IPS-20b (cell line): ENCODE measurements at regions not wholly inside any gene's neighbourhood (a gene's known extent, or its start where the extent isn't known, plus 50 kb on each side); places are given as distances from the start of the nearest gene placed in this dataset.
A peak's percentile ranks its signal among the peaks of the same experiment; 100 is the strongest.

Experiments used
- H3K27ac ChIP-seq: one replicate; pipeline ENCODE4 v1.5.1; 2013; ENCODE audit warnings: low read length
- H3K27me3 ChIP-seq: 2 replicates; pipeline ENCODE4 v1.6.1; 2013; ENCODE audit warnings: mild to moderate bottlenecking, low read length, inconsistent platforms; ENCODE audit not compliant: insufficient read depth
- H3K36me3 ChIP-seq: 2 replicates; pipeline ENCODE4 v1.6.1; 2013; ENCODE audit warnings: low read depth, mild to moderate bottlenecking, inconsistent platforms, low read length, moderate library complexity; ENCODE audit not compliant: insufficient read depth
- H3K4me1 ChIP-seq: 2 replicates; pipeline ENCODE4 v1.6.1; 2013; ENCODE audit warnings: mild to moderate bottlenecking, control low read depth, inconsistent platforms, low read length, moderate library complexity; ENCODE audit not compliant: insufficient read depth
- H3K4me3 ChIP-seq: 2 replicates; pipeline ENCODE4 v1.5.1; 2013; ENCODE audit warnings: mild to moderate bottlenecking, low read length, inconsistent platforms
- H3K9ac ChIP-seq: 2 replicates; pipeline ENCODE4 v1.6.1; 2013; ENCODE audit warnings: low read depth, mild to moderate bottlenecking, inconsistent platforms, low read length, moderate library complexity
- H3K9me3 ChIP-seq: 2 replicates; pipeline ENCODE4 v1.6.1; 2013; ENCODE audit warnings: mild to moderate bottlenecking, low read depth, low read length, inconsistent platforms; ENCODE audit not compliant: insufficient read depth

DNA sequence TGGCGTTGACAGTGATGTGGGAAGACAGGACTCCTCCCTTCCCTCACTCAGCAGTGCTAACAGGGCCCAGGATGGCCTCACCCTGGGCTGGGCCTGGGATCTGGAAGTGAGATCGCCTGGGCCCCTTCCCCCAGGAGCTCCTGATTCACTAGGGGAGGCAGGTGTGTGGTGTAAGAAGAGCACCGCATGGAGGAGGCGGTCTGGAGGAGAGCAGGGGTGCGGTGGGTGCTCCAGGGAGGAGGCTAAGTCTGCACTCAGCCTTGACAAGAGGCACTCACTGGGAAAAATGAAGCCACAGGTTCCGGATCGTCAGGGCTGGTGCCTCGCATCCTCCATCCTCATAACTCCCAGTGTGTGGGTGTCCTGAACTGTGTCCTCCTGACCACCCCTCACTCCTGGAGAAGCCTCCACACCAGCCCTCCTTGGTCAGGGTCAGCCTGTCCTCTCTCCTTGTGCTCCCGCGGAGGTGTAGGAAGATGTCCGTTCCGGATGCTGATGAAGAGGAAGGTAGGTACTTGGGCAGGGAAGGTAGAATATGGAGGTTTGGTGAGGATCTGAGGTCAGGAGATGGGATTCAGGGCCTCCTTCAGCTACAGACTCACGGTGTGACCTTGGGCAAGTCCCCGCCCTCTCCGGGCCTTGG lies 142.1 kb upstream of the WNT4 start:
- H3K4me3 ChIP-seq = no peak overlapping the region

DNA sequence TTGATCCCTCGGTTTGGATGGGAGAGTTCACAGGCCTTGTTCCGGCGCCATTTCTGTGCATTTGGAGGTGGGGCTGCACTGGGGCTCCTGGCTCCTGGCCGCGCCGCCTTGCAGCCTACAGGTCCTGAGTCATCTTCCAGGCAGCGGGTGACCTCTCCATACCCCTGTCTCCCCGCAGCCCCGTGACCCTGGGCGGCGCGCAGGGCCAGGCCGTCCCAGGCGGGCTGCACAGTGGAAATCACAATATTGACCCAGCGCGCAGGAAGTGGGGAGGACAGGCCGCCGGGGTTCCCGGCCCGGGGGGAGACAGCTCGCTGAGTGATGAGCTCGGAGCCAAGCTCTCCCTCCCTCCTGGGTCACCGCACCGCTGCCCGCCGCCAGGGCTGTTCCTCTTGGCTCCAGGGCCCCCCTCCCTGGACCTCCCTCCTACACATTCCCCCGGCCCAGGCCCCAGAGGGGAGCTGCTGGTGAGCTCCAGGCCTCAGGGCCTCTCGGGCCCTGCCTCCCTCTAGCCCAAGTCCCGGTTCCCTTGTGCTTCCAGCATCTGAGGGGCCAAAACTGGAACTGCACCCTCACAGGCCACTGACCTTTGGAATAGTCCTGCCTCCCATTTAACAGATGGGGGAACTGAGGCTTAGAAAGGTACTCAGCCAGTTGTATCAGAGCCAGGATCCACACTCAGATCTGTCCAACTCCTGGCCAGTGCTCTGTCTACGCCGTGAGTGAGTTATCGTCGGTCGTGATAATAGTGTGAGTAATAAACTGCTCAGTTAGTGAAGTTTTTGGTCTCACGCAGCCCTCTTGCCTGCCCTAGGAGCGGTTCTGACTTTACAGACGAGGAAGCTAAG lies 142.9 kb upstream of the WNT4 start:
- H3K27me3 ChIP-seq = no peaks in the 10 kb centered on the region; the same call in 1 of the 2 replicates
- no peaks in the 10 kb centered on the region for H3K4me1 ChIP-seq
- no peaks in the 10 kb centered on the region for H3K9me3 ChIP-seq
- H3K9ac ChIP-seq = no peak overlapping the region
- H3K4me3 ChIP-seq = no peak overlapping the region
- H3K36me3 ChIP-seq = no peaks in the 10 kb centered on the region
- no peak overlapping the region for H3K27ac ChIP-seq

More for the DNA sequence above, 142.1 kb upstream of the WNT4 start:
- H3K4me1 ChIP-seq = no peaks in the 10 kb centered on the region
- no peak overlapping the region for H3K9ac ChIP-seq
- H3K9me3 ChIP-seq = no peaks in the 10 kb centered on the region
- H3K27me3 ChIP-seq = no peaks in the 10 kb centered on the region; the same call in 1 of the 2 replicates
- no peak overlapping the region for H3K27ac ChIP-seq
- H3K36me3 ChIP-seq = no peaks in the 10 kb centered on the region

GRCh38 chr1:22286491-22286890 lies 143.6 kb upstream of the WNT4 start:
- no peaks in the 10 kb centered on the region for H3K9me3 ChIP-seq
- no peak overlapping the region for H3K4me3 ChIP-seq
- H3K27me3 ChIP-seq = no peaks in the 10 kb centered on the region; the same call in 1 of the 2 replicates
- H3K27ac ChIP-seq = no peak overlapping the region
- no peaks in the 10 kb centered on the region for H3K36me3 ChIP-seq
- H3K9ac ChIP-seq = no peak overlapping the region
- H3K4me1 ChIP-seq = no peaks in the 10 kb centered on the region

DNA sequence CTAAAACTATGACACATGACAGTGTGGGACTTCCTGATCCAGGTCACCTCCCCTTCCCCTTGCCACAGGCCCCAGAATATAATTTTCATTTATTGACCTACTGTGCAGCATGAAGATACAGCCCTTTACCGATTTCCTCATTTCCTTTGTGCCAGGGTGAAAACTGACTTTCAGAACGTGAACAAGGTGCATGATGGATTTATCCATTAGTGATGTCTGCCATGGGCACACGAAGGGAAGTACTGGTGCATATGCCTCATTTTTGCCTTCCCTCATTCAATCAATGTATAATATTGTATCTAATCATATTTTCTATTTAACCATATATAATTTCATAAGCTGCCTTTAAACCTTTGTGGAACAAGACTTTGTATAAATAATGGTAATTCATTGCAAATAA lies 144.4 kb upstream of the WNT4 start:
- Histone ChIP-seq H3K9ac (no peak overlapping the region), H3K4me3 (no peak overlapping the region), H3K27ac (no peak overlapping the region)

GRCh38 chr1:22287946-22288520 lies 145.1 kb upstream of the WNT4 start:
- no peaks in the 10 kb centered on the region; the same call in 1 of the 2 replicates for H3K27me3 ChIP-seq
- peak overlapping the region; percentile 18; the same call in 1 of the 2 replicates for H3K9ac ChIP-seq

More for the DNA sequence above, 144.4 kb upstream of the WNT4 start:
- Histone ChIP-seq H3K4me1 (no peaks in the 10 kb centered on the region), H3K27me3 (no peaks in the 10 kb centered on the region; the same call in 1 of the 2 replicates), H3K9me3 (no peaks in the 10 kb centered on the region), H3K36me3 (no peaks in the 10 kb centered on the region)

DNA sequence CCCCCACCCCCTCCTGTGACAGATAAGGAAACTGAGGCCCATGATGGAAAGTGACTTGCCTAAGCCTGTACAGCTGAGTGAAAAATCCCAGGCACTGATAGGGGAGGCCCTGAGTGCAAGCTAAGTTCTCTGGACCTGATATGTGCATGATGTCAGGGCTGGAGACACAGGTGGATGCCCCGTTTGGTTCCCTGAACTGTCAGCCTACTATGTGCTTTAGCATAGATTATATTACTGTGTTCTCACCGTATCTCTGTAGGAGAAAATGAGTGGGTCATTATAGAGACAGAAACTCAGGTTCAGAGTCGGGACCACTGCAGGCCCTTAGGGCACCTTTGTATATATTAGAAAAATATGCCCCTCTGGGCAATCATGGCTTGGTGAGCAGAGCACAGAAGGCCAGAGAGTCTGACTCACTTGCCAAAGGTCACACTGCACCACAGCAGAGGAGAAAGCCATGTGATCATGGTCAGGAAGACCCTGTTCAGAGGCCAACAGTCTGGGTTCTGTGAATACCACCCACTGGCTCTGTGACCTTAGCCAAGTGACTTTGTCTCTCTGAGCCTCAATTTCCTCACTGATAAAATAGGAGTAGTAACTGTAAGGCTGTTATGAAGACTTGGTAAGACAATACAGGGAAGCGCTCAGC lies 145.8 kb upstream of the WNT4 start:
- Histone ChIP-seq H3K27ac (no peak overlapping the region), H3K36me3 (no peaks in the 10 kb centered on the region), H3K4me1 (no peaks in the 10 kb centered on the region), H3K9ac (0 out of 2 replicates have a peak overlapping the region, but pooled peaks have one; percentile 18), H3K27me3 (no peaks in the 10 kb centered on the region; the same call in 1 of the 2 replicates), H3K4me3 (no peak overlapping the region), H3K9me3 (no peaks in the 10 kb centered on the region)

More at GRCh38 chr1:22287946-22288520, 145.1 kb upstream of the WNT4 start:
- Histone ChIP-seq H3K9me3 (no peaks in the 10 kb centered on the region), H3K4me1 (no peaks in the 10 kb centered on the region), H3K36me3 (no peaks in the 10 kb centered on the region), H3K4me3 (no peak overlapping the region), H3K27ac (no peak overlapping the region)

DNA sequence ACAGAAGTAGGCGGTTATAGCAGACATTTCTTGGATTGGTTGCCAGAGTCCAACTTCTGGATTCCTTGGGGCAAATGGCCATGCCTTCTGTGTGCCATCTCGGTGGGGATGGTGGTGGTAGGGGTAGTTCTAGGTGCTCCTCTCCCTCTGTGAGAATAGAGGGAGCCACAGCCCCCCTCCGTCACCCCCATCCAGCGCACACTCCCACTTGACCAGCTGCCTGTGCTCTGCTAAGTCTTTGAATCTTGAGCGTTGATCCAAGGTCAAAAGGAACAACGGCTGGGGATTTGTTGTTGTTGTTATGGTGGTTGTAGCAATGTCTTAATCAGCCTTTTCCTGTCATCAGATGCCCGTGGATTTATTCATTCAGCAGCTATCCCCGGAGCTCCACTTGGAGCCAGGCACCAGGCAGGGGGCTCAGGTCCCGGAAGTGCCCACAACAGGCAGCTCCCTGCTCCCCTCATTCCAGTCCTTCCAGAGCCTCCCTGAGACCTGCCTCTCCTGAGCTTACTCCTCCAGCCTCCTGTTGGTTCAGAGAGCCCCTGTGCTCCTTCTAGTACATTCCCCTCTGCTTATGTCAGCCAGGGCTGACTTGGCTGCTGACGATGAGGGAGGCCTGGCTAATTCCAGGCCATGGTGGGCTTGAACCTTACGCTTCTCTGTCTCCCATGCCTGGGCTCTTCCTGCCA lies 146.6 kb upstream of the WNT4 start:
- peaks cover 4% of the 10 kb centered on the region; the same call in 1 of the 2 replicates for H3K9me3 ChIP-seq
- H3K27ac ChIP-seq = no peak overlapping the region
- no peak overlapping the region for H3K4me3 ChIP-seq
- no peaks in the 10 kb centered on the region; the same call in 1 of the 2 replicates for H3K27me3 ChIP-seq
- no peaks in the 10 kb centered on the region for H3K4me1 ChIP-seq
- no peak overlapping the region for H3K9ac ChIP-seq
- H3K36me3 ChIP-seq = no peaks in the 10 kb centered on the region

- no peak overlapping the region for H3K9ac ChIP-seq
- H3K4me1 ChIP-seq = no peaks in the 10 kb centered on the region
- peaks cover 4% of the 10 kb centered on the region; the same call in 1 of the 2 replicates for H3K9me3 ChIP-seq
- H3K27me3 ChIP-seq = no peaks in the 10 kb centered on the region; the same call in 1 of the 2 replicates
- H3K4me3 ChIP-seq = no peak overlapping the region
- H3K36me3 ChIP-seq = no peaks in the 10 kb centered on the region
- H3K27ac ChIP-seq = no peak overlapping the region
Observed at GRCh38 chr1:22290157-22290556, 147.3 kb upstream of the WNT4 start.

GRCh38 chr1:22290611-22291010 lies 147.7 kb upstream of the WNT4 start:
- H3K4me3 ChIP-seq = no peak overlapping the region
- no peaks in the 10 kb centered on the region for H3K4me1 ChIP-seq
- H3K27me3 ChIP-seq = no peaks in the 10 kb centered on the region; the same call in 1 of the 2 replicates
- H3K36me3 ChIP-seq = no peaks in the 10 kb centered on the region
- no peak overlapping the region for H3K9ac ChIP-seq
- H3K27ac ChIP-seq = no peak overlapping the region
- peaks cover 4% of the 10 kb centered on the region; the same call in 1 of the 2 replicates for H3K9me3 ChIP-seq

DNA sequence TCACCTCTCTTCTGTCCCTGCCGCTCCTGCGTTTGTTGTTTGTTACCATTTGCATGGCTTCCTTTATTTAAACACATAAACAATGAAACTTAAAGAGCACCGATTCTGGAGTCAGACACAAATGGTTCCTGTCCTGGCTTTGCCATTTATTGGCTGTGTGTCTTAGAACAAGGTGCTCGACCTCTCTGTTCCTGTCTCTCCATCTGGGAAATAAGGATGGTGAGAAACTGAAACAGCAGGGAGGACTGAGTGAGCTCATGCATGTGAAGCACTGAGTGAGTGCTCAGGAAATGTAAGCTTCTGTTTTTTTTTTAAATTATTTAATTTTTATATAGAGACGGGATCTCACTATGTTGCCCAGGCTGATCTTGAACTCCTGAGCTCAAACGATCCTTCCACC lies 148.2 kb upstream of the WNT4 start:
- no peak overlapping the region for H3K9ac ChIP-seq

DNA sequence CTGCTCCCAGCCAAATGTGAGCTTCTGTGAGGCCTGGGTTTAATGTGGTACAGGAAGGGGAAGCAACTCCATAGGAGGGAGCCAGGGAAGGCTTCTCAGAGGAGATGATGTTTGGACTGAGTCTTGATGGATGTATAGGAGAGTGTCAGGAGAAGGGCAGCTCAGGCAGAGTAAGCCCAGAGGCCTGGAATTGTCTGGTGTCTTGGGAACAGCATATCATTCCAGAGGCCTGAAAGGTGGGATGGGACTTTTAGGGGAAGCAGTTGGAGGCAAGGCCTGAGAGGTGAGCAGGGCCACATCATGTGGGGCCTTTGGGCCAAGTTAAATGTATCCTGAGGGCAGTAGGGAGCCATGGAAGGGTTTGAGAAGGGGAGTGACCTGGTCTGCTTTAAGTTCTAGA lies 148.6 kb upstream of the WNT4 start:
- Histone ChIP-seq H3K27me3 (no peaks in the 10 kb centered on the region; the same call in 1 of the 2 replicates), H3K4me1 (no peaks in the 10 kb centered on the region), H3K27ac (no peak overlapping the region), H3K9ac (no peak overlapping the region), H3K36me3 (no peaks in the 10 kb centered on the region), H3K9me3 (peaks cover 4% of the 10 kb centered on the region; the same call in 1 of the 2 replicates), H3K4me3 (no peak overlapping the region)

More for the DNA sequence above, 148.2 kb upstream of the WNT4 start:
- Histone ChIP-seq H3K27me3 (no peaks in the 10 kb centered on the region; the same call in 1 of the 2 replicates), H3K9me3 (peaks cover 4% of the 10 kb centered on the region; the same call in 1 of the 2 replicates), H3K27ac (no peak overlapping the region), H3K4me1 (no peaks in the 10 kb centered on the region), H3K4me3 (no peak overlapping the region), H3K36me3 (no peaks in the 10 kb centered on the region)
